Neuronal stem cell (in vitro differentiated cells): ENCODE measurements at regions not wholly inside any gene's neighbourhood (a gene's known extent, or its start where the extent isn't known, plus 50 kb on each side); places are given as distances from the start of the nearest gene placed in this dataset.
"Not testable (repeated sequence)": the region's sequence is repeated elsewhere in the genome, so short reads cannot be mapped to it uniquely, and the experiment has no call there.

ENCODE experiments used
- DNase-seq: peaks from one replicate; pipeline ENCODE4 v3.0.0-alpha.2; 2013; ENCODE audit warnings: low spot score
- H2AFZ ChIP-seq: one replicate; pipeline ENCODE4 v1.6.1; 2013; ENCODE audit warnings: mild to moderate bottlenecking, low read length, inconsistent platforms
- H2AK5ac ChIP-seq: 2 replicates; pipeline ENCODE4 v1.6.1; 2013; ENCODE audit warnings: low read depth, mild to moderate bottlenecking, inconsistent platforms, low read length, moderate library complexity, mixed read lengths
- H2BK120ac ChIP-seq: 2 replicates; pipeline ENCODE4 v1.6.1; 2013; ENCODE audit warnings: low read depth, mild to moderate bottlenecking, inconsistent platforms, low read length, moderate library complexity, mixed read lengths
- H2BK12ac ChIP-seq: one replicate; pipeline ENCODE4 v1.6.1; 2013; ENCODE audit warnings: low read length, inconsistent platforms
- H2BK15ac ChIP-seq: 2 replicates; pipeline ENCODE4 v1.6.1; 2013; ENCODE audit warnings: mild to moderate bottlenecking, low read length, inconsistent platforms, mixed read lengths
- H2BK5ac ChIP-seq: one replicate; pipeline ENCODE4 v1.6.1; 2013; ENCODE audit warnings: inconsistent platforms, mild to moderate bottlenecking, low read length, moderate library complexity
- H3K14ac ChIP-seq: one replicate; pipeline ENCODE4 v1.6.1; 2013; ENCODE audit warnings: low read length, inconsistent platforms
- H3K18ac ChIP-seq: 2 replicates; pipeline ENCODE4 v1.6.1; 2013; ENCODE audit warnings: low read length, inconsistent platforms
- H3K23ac ChIP-seq: 2 replicates; pipeline ENCODE4 v1.6.1; 2013; ENCODE audit warnings: low read depth, mild to moderate bottlenecking, mixed read lengths, low read length, inconsistent platforms; ENCODE audit not compliant: poor library complexity
- H3K27ac ChIP-seq: replicated peaks from 3 replicates; pipeline ENCODE4 v1.5.1; 2013; ENCODE audit warnings: low read length, inconsistent platforms
- H3K27me3 ChIP-seq, 3 experiments: 2 replicates each; pipeline ENCODE4 v1.6.1; 2013; ENCODE audit warnings: low read length in 3 of 3, mild to moderate bottlenecking in 2 of 3, inconsistent platforms in 1 of 3, low read depth in 1 of 3, mixed read lengths in 1 of 3, moderate library complexity in 1 of 3; ENCODE audit not compliant: control insufficient read depth in 3 of 3, insufficient read depth in 3 of 3
- H3K36me3 ChIP-seq, 2 donors: replicated peaks in 1 of 2; 2 replicates each; pipeline ENCODE4 v1.6.1; 2013; ENCODE audit warnings: low read length in 2 of 2; ENCODE audit not compliant: control insufficient read depth in 2 of 2, insufficient read depth in 2 of 2
- H3K4ac ChIP-seq: 2 replicates; pipeline ENCODE4 v1.6.1; 2013; ENCODE audit warnings: inconsistent platforms, mild to moderate bottlenecking, low read length, moderate library complexity
- H3K4me1 ChIP-seq, 2 donors: 1 replicate in 1 of 2; 2 replicates in 1 of 2; pipeline ENCODE4 v1.6.1; 2013; ENCODE audit warnings: low read length in 2 of 2, low read depth in 1 of 2; ENCODE audit not compliant: control insufficient read depth in 2 of 2, insufficient read depth in 1 of 2
- H3K4me2 ChIP-seq: one replicate; pipeline ENCODE4 v1.6.1; 2013; ENCODE audit warnings: mild to moderate bottlenecking, low read length, inconsistent platforms; ENCODE audit not compliant: insufficient read depth, poor library complexity, severe bottlenecking
- H3K4me3 ChIP-seq, 2 donors: 2 replicates each; pipeline ENCODE4 v1.5.1; 2013; ENCODE audit warnings: low read length in 2 of 2, mild to moderate bottlenecking in 2 of 2, inconsistent platforms in 1 of 2, moderate library complexity in 1 of 2
- H3K79me1 ChIP-seq: one replicate; pipeline ENCODE4 v1.6.1; 2013; ENCODE audit warnings: low read depth, mild to moderate bottlenecking, inconsistent platforms, low read length, moderate library complexity
- H3K9ac ChIP-seq: one replicate; pipeline ENCODE4 v1.6.1; 2013; ENCODE audit warnings: mild to moderate bottlenecking, low read depth, low read length, inconsistent platforms; ENCODE audit not compliant: poor library complexity
- H3K9me3 ChIP-seq, 2 donors: replicated peaks in 1 of 2; 2 replicates each; pipeline versions ENCODE3 to v1.6.1; 2013; ENCODE audit warnings: low read length in 2 of 2, mild to moderate bottlenecking in 2 of 2, inconsistent platforms in 1 of 2, low read depth in 1 of 2, mixed read lengths in 1 of 2, moderate library complexity in 1 of 2; ENCODE audit not compliant: control insufficient read depth in 2 of 2, insufficient read depth in 1 of 2
- H4K8ac ChIP-seq: one replicate; pipeline ENCODE4 v1.6.1; 2013; ENCODE audit warnings: low read depth, mild to moderate bottlenecking, inconsistent platforms, low read length, moderate library complexity
- H4K91ac ChIP-seq: one replicate; pipeline ENCODE4 v1.6.1; 2013; ENCODE audit warnings: low read length, low read depth, mild to moderate bottlenecking, inconsistent platforms; ENCODE audit not compliant: poor library complexity
- WGBS, 2 donors: extraction: QIAGEN DNeasy Blood & Tissue Kit; methylation state at CpG; one replicate each; pipeline ENCODE4 v1.1.7; 2013; ENCODE audit warnings: missing lambda C conversion rate in 2 of 2, mixed read lengths in 1 of 2; ENCODE audit not compliant: insufficient read length in 2 of 2, insufficient replicate concordance in 1 of 2; ENCODE audit errors: extremely low coverage in 2 of 2; 5-methylcytosine and 5-hydroxymethylcytosine counted together

- not testable (repeated sequence) for H3K14ac ChIP-seq, H3K4me1 ChIP-seq, H3K4me3 ChIP-seq, H3K9me3 ChIP-seq, H3K36me3 ChIP-seq, H3K9ac ChIP-seq, H3K23ac ChIP-seq, H3K79me1 ChIP-seq, H2BK15ac ChIP-seq, H3K4me2 ChIP-seq, H3K4ac ChIP-seq, H4K91ac ChIP-seq, H2AK5ac ChIP-seq, H2AFZ ChIP-seq, H4K8ac ChIP-seq, H3K18ac ChIP-seq, H2BK5ac ChIP-seq, H2BK12ac ChIP-seq, H2BK120ac ChIP-seq, DNase-seq, H3K27ac ChIP-seq
- WGBS, 2 donors: no CpG with 5 or more reads among the region's 2 CpGs
- H3K27me3 ChIP-seq: peaks cover 0 to 69% (median 20%) of the 10 kb centered on the region in 3 experiments
Measured at GRCh38 chr9:62862180-62862579, 1672.3 kb downstream of the SPATA31A7 start.

- not testable (repeated sequence) for DNase-seq, H2AK5ac ChIP-seq, H2BK12ac ChIP-seq, H3K36me3 ChIP-seq, H3K79me1 ChIP-seq, H3K18ac ChIP-seq, H3K4me1 ChIP-seq, H4K91ac ChIP-seq, H2AFZ ChIP-seq, H4K8ac ChIP-seq, H3K4ac ChIP-seq, H3K27ac ChIP-seq, H3K4me3 ChIP-seq, H3K9me3 ChIP-seq, H2BK5ac ChIP-seq, H3K14ac ChIP-seq, H2BK15ac ChIP-seq, H2BK120ac ChIP-seq, H3K9ac ChIP-seq, H3K23ac ChIP-seq, H3K4me2 ChIP-seq
- no CpG with 5 or more reads among the region's 4 CpGs for WGBS, 2 donors
- H3K27me3 ChIP-seq: peaks cover 0 to 71% (median 17%) of the 10 kb centered on the region in 3 experiments
Measured at GRCh38 chr9:62863319-62863718, 1673.5 kb downstream of the SPATA31A7 start.

- H3K23ac ChIP-seq, H2BK12ac ChIP-seq, H3K4me1 ChIP-seq, H2BK5ac ChIP-seq, H4K91ac ChIP-seq, H2AK5ac ChIP-seq, DNase-seq, H3K79me1 ChIP-seq, H4K8ac ChIP-seq, H3K9me3 ChIP-seq, H3K18ac ChIP-seq, H3K4me2 ChIP-seq, H3K36me3 ChIP-seq, H3K4ac ChIP-seq, H3K14ac ChIP-seq, H3K9ac ChIP-seq, H2BK120ac ChIP-seq, H2AFZ ChIP-seq, H2BK15ac ChIP-seq, H3K27ac ChIP-seq, H3K4me3 ChIP-seq: not testable (repeated sequence)
- H3K27me3 ChIP-seq: peaks cover 0 to 71% (median 17%) of the 10 kb centered on the region in 3 experiments
- WGBS, 2 donors: no CpG with 5 or more reads among the region's 8 CpGs
Measured at GRCh38 chr9:62863867-62864266, 1674.0 kb downstream of the SPATA31A7 start.

- Histone ChIP-seq H3K27me3 (peaks cover 0 to 75% (median 17%) of the 10 kb centered on the region in 3 experiments), H3K4me2 (peak overlapping the region; percentile 14)
- no CpG with 5 or more reads among the region's 28 CpGs for WGBS, 2 donors
Measured at GRCh38 chr9:62864481-62865469, 1674.9 kb downstream of the SPATA31A7 start.

More at GRCh38 chr9:62864481-62865469, 1674.9 kb downstream of the SPATA31A7 start:
- not testable (repeated sequence) for H3K4ac ChIP-seq, H3K14ac ChIP-seq, H2BK5ac ChIP-seq, H4K91ac ChIP-seq, H2BK15ac ChIP-seq, H3K79me1 ChIP-seq, H2BK120ac ChIP-seq, H4K8ac ChIP-seq, H2BK12ac ChIP-seq, H3K36me3 ChIP-seq, H3K27ac ChIP-seq, H3K9me3 ChIP-seq, H3K23ac ChIP-seq, H3K4me1 ChIP-seq, H2AK5ac ChIP-seq
- peak overlapping the region; percentile 4 for H3K9ac ChIP-seq
- DNase-seq: peak; percentile 35
- peak overlapping the region; percentile 71 for H3K18ac ChIP-seq
- H2AFZ ChIP-seq: peak overlapping the region; percentile 90
- peak overlapping the region in 1 of 2 donors; percentile 46 for H3K4me3 ChIP-seq
